GM12892 (cell line): ENCODE measurements at regions not wholly inside any gene's neighbourhood (a gene's known extent, or its start where the extent isn't known, plus 50 kb on each side); places are given as distances from the start of the nearest gene placed in this dataset.

ENCODE experiments used
- DNase-seq: peaks from one replicate; pipeline ENCODE4 v3.0.0; 2011; ENCODE audit not compliant: insufficient read length
- FAIRE-seq: peaks from 2 replicates; lab custom pipeline; 2011; peaks lifted over from hg19 to GRCh38; lab: Jason Lieb, UNC
- POLR2A ChIP-seq: IDR thresholded peaks from 2 replicates; pipeline ENCODE4 v1.6.1; 2011; ENCODE audit warnings: low read depth, low read length, control low read depth
- POLR2AphosphoS5 ChIP-seq: IDR thresholded peaks from 2 replicates; pipeline ENCODE4 v1.6.1; 2011; ENCODE audit warnings: low read depth, low read length, control low read depth
- TAF1 ChIP-seq: IDR thresholded peaks from 2 replicates; pipeline ENCODE4 v1.6.1; 2011; ENCODE audit warnings: low read depth, mild to moderate bottlenecking, control low read depth, low read length, borderline replicate concordance

DNA sequence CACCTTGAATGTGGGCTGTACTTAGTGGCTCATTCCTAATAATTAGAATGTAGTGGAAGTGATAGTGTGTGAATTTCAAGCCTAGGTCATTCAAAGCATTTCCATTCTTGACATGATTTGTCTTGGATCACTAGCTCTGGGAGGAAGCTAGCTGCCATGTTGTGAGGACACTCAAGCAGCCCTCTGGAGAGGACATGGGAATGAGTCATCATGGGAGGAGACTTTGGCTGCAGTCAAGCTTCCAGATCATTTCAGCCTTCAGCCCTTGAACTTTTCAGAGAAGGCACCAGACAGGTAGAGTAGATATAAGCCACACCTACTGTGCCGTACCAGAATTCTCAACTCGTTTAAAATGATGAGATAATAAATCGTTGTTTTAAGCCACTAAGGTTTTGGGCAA, 506.9 kb downstream of the ZNF608 start:
- no peak for TF ChIP-seq POLR2A
- TF ChIP-seq TAF1, result no peak
- no peak for TF ChIP-seq POLR2AphosphoS5
- FAIRE-seq (no peak), DNase-seq (no peak)

- TF ChIP-seq TAF1, result no peak
- TF ChIP-seq POLR2AphosphoS5, result no peak
- TF ChIP-seq POLR2A, result no peak
- FAIRE-seq, result no peak
- no peak for DNase-seq
Observed at GRCh38 chr5:124238350-124238749, 508.1 kb downstream of the ZNF608 start.

- FAIRE-seq (no peak), DNase-seq (no peak)
- TF ChIP-seq POLR2AphosphoS5, result no peak
- no peak for TF ChIP-seq POLR2A
- no peak for TF ChIP-seq TAF1
Observed at GRCh38 chr5:124237206-124237695, 509.2 kb downstream of the ZNF608 start.

DNA sequence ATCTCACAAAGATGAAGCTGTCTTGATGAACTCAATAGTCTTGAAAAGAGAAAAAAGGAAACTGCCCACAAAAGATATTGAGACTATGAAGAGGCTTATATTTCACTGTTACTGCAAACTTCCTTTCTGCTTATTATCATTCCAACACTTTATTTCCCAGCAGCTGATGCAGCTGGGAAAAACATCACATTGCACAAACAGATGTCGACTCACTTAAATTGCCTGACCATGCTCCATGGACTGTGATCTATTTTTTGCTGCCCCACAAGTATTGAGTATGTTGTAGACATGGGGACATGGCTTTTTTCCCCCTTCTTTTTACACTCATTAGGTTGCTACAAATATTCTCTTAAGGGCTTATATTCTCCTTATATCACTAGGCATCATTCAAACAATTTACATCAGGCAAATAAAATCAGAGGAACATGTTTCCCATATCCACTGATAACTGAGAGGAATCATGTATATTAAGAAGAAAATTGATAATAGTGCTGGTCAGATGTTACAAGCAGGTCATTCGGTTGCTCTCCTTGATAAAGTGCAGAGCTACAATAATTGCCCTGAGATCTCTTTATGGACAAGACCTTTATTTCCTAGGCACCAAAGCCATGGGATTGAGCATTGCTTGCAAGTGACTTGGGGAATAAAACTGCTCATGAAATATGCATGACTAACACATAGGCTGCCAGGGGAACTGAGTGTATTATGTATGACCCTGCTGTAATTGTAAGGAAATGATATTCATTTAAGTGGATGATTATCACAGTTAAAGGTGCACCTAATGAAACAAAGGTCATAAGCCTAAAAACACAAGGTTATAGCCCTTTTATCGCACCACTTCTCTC, 509.9 kb downstream of the ZNF608 start:
- no peak for FAIRE-seq
- DNase-seq, result no peak
- TF ChIP-seq POLR2AphosphoS5 (no peak), TAF1 (no peak), POLR2A (no peak)

GRCh38 chr5:124235576-124235975, 510.9 kb downstream of the ZNF608 start:
- no peak for DNase-seq
- no peak for FAIRE-seq
- no peak for TF ChIP-seq POLR2AphosphoS5

GRCh38 chr5:124234770-124235562, 511.5 kb downstream of the ZNF608 start:
- TF ChIP-seq POLR2AphosphoS5, result no peak
- no peak for TF ChIP-seq TAF1
- no peak for TF ChIP-seq POLR2A
- no peak for FAIRE-seq
- no peak for DNase-seq

- FAIRE-seq, result no peak
- DNase-seq, result no peak
- no peak for TF ChIP-seq POLR2AphosphoS5
- no peak for TF ChIP-seq TAF1
- TF ChIP-seq POLR2A, result no peak
Observed at GRCh38 chr5:124234022-124234769, 512.2 kb downstream of the ZNF608 start.

GRCh38 chr5:124232515-124232914, 513.9 kb downstream of the ZNF608 start:
- FAIRE-seq (no peak), DNase-seq (no peak)
- TF ChIP-seq TAF1 (no peak), POLR2AphosphoS5 (no peak), POLR2A (no peak)

DNA sequence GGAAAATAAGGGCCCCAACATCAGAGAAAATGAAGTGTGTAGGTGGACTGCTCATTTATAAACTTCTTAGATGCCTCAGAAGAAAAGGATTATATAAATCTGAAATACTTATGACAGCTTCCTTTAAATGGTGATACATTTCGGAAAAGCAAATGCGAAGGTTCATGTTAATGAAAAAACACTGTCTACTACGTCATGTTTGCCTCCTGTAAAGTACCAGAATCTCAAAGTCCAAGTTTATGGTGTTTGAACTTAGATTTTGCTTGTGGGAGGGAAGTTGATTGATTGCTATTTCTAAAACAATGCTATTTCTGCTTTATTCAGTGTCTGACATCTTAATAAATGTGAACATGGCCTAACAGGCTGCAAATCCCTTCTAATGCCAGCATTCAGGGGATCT, 514.6 kb downstream of the ZNF608 start:
- DNase-seq, result no peak
- TF ChIP-seq POLR2A (no peak), POLR2AphosphoS5 (no peak), TAF1 (no peak)
- FAIRE-seq, result no peak

DNA sequence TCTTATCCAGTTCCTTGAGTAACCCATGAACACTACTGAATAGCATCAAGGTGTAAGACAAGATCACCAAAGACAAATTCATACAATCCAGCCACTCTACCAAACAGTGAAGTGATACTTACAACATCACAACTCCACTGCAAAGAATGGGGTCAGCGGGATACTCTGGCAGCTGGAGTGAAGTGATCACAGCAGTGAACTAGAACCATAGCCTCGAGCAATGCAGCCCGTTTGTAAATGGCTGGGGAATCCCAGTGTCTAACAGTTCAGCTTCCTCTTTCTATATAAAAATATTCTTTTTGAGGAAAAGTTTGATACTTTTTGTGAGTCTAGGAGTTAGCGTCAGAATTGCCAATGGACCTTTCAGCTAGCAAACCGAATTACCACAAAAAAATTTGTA, 515.2 kb downstream of the ZNF608 start:
- DNase-seq (no peak), FAIRE-seq (no peak)
- TF ChIP-seq TAF1 (no peak), POLR2A (no peak), POLR2AphosphoS5 (no peak)

DNA sequence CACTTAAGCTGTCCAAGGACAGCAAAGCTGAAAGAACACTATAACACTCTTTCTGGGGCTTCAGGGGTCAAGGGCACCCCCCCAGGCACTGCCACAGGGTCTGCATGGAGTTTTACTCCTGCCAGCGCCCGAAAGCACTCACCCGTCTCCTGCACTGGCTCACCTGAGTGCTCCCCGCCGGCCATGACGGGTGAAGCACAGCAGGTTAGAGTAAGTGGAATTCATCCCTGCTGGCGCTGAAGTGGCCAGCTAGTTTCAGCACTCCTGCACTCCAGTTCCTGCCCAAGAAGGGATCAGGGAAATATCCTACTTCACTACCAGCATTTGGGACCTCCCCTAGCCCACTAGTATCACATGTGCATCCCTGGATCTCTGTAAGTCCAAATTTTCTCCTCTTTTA, 516.0 kb downstream of the ZNF608 start:
- no peak for FAIRE-seq
- no peak for TF ChIP-seq TAF1
- no peak for TF ChIP-seq POLR2A

More for the DNA sequence above, 516.0 kb downstream of the ZNF608 start:
- no peak for DNase-seq
